MCF 10A (cell line): ENCODE measurements at regions not wholly inside any gene's neighbourhood (a gene's known extent, or its start where the extent isn't known, plus 50 kb on each side); places are given as distances from the start of the nearest gene placed in this dataset.
A peak's percentile ranks its signal among the peaks of the same experiment; 100 is the strongest.

Experiments
- BruUV-seq: library from RNA; stranded (reverse); fragments of 400-500 nt; replicated peaks from 2 replicates; lab custom pipeline; 2021; lab: Mats Ljungman, UMichigan
- CTCF ChIA-PET: fragments of 300-600 bp; sonication (Branson Sonifier 250); formaldehyde crosslinking; extraction: SDS; loops from one replicate; lab custom pipeline; 2021; ENCODE audit warnings: antibody characterized with exemption, inconsistent platforms; lab: Yijun Ruan, JAX
- POLR2A ChIA-PET: fragments of 300-600, 350-650 bp; sonication (Branson Sonifier 250); formaldehyde crosslinking; extraction: SDS; loops from one replicate; lab custom pipeline; 2020; ENCODE audit warnings: antibody characterized with exemption, inconsistent platforms; lab: Yijun Ruan, JAX
- DNase-seq: peaks from one replicate; pipeline ENCODE4 v3.0.0-alpha.2; 2018; ENCODE audit not compliant: unreplicated experiment
- H3K27ac Mint-ChIP-seq: one replicate; pipeline ENCODE4 v1.8.0; 2022; ENCODE audit warnings: mild to moderate bottlenecking, low read depth, mixed read lengths; ENCODE audit not compliant: unreplicated experiment
- H3K27me3 Mint-ChIP-seq: one replicate; pipeline ENCODE4 v1.8.0; 2022; ENCODE audit warnings: mixed read lengths; ENCODE audit not compliant: insufficient read depth, unreplicated experiment
- H3K36me3 Mint-ChIP-seq: one replicate; pipeline ENCODE4 v1.8.0; 2022; ENCODE audit warnings: mild to moderate bottlenecking, moderate library complexity, mixed read lengths; ENCODE audit not compliant: insufficient read depth, unreplicated experiment
- H3K4me1 Mint-ChIP-seq: one replicate; pipeline ENCODE4 v1.8.0; 2022; ENCODE audit warnings: mixed read lengths; ENCODE audit not compliant: insufficient read depth, unreplicated experiment
- H3K4me3 Mint-ChIP-seq: one replicate; pipeline ENCODE4 v1.8.0; 2022; ENCODE audit warnings: mild to moderate bottlenecking, moderate library complexity, mixed read lengths; ENCODE audit not compliant: unreplicated experiment
- H3K9me3 Mint-ChIP-seq: one replicate; pipeline ENCODE4 v1.8.0; 2022; ENCODE audit warnings: mixed read lengths; ENCODE audit not compliant: unreplicated experiment
- CTCF ChIP-seq: fragments of 200-600 bp; IDR thresholded peaks from one replicate; pipeline ENCODE4 v1.8.0; 2022; ENCODE audit warnings: antibody characterized with exemption, mild to moderate bottlenecking; ENCODE audit not compliant: unreplicated experiment
- intact Hi-C: fragments of 100-400 bp; cut with micrococcal nuclease; formaldehyde crosslinking; loops from 2 replicates; pipeline ENCODE4 v1.14.1; 2022

DNA sequence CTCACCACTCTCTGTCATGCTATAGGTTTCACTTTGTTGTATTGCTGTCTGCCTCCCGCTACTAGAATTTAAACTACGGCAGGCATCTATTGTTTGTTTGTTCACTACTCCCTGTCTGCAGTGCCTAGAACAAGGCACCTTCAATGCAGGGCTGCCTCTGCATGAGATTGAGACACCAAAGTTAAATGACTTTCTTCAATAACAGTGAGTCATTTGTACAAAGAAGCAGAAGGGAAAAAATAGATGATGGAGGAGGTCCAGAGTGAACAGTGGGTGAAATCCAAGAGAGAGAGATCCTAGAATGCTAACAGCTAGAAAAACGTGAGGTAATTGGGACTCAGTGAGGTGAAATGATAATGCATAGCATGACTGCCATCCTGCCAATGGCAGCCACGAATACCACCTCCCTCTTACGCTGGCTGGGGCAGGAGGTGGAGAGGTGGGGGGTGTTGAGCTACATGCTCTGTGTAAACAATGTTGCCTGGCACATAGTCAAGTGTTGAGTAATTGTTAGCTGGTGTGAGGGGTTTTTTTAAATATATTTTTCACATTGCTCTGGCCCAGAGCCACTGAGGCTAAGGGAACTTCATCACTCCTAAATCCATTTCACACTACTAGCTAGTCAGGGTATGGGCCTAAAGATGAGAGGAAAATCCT, 367.6 kb downstream of the RPS29 start:
- POLR2A ChIA-PET = no interaction called here

DNA sequence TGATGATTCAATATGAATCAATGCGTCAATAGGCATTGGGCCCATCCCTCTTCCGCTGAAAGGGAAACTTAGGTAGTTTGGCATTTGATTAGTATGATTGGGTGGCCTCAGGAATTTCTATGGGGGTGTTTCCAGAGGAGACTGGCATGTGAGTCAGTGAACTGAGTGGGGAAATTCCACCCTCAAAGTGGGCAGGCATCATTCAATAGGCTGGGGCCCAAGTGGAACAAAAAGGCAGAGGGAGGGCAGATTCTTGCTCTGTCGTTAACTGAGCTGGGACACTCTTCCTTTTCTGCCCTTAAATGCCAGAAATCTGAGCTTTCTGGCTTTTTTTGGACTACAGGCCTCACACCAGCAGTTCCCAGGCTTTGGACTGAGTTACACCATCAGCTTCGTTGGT, 373.5 kb downstream of the RPS29 start:
- no peak overlapping the region for H3K27ac Mint-ChIP-seq
- no TSS peak for BruUV-seq
- no peak for TF ChIP-seq CTCF
- POLR2A ChIA-PET = no interaction called here
- no peaks in the 10 kb centered on the region for H3K36me3 Mint-ChIP-seq
- CTCF ChIA-PET = no interaction called here
- intact Hi-C loops = no loop called here
- no peaks in the 10 kb centered on the region for H3K27me3 Mint-ChIP-seq
- no peaks in the 10 kb centered on the region for H3K9me3 Mint-ChIP-seq
- no peak overlapping the region for H3K4me3 Mint-ChIP-seq
- no peak for DNase-seq
- H3K4me1 Mint-ChIP-seq = no peaks in the 10 kb centered on the region

More for the DNA sequence above, 367.6 kb downstream of the RPS29 start:
- H3K27me3 Mint-ChIP-seq = no peaks in the 10 kb centered on the region
- H3K36me3 Mint-ChIP-seq = no peaks in the 10 kb centered on the region
- H3K4me3 Mint-ChIP-seq = no peak overlapping the region
- intact Hi-C loops = no loop called here
- H3K4me1 Mint-ChIP-seq = peaks cover 4% of the 10 kb centered on the region
- DNase-seq = peak; percentile 59
- no peak overlapping the region for H3K27ac Mint-ChIP-seq
- CTCF ChIA-PET = interaction anchor here (0.7 kb wide), 1 partner anchor 41 kb away, joined by 3 read pairs; no protein-coding TSS in a partner anchor
- TF ChIP-seq CTCF = no peak
- H3K9me3 Mint-ChIP-seq = no peaks in the 10 kb centered on the region
- no TSS peak for BruUV-seq

GRCh38 chr14:49209416-49209815, 376.8 kb downstream of the RPS29 start:
- ChIA-PET CTCF (no interaction called here), POLR2A (no interaction called here)
- intact Hi-C loops = no loop called here
- Mint-ChIP-seq H3K27me3 (no peaks in the 10 kb centered on the region), H3K36me3 (no peaks in the 10 kb centered on the region), H3K27ac (no peak overlapping the region), H3K4me1 (no peaks in the 10 kb centered on the region), H3K9me3 (no peaks in the 10 kb centered on the region), H3K4me3 (no peak overlapping the region)
- no peak for DNase-seq
- no peak for TF ChIP-seq CTCF
- BruUV-seq = no TSS peak

- no peak for TF ChIP-seq CTCF
- H3K4me1 Mint-ChIP-seq = no peaks in the 10 kb centered on the region
- H3K27me3 Mint-ChIP-seq = no peaks in the 10 kb centered on the region
- H3K9me3 Mint-ChIP-seq = peaks cover 8% of the 10 kb centered on the region
- intact Hi-C loops = no loop called here
- ChIA-PET POLR2A (no interaction called here), CTCF (interaction anchor here (0.7 kb wide), 1 partner anchor 122 kb away, joined by 3 read pairs; no protein-coding TSS in a partner anchor)
- no peak for DNase-seq
- BruUV-seq = no TSS peak
- no peaks in the 10 kb centered on the region for H3K36me3 Mint-ChIP-seq
- no peak overlapping the region for H3K4me3 Mint-ChIP-seq
- H3K27ac Mint-ChIP-seq = no peak overlapping the region
Observed at GRCh38 chr14:49206828-49207227, 379.4 kb downstream of the RPS29 start.
